CD4-positive, alpha-beta T cell (primary cell): ENCODE measurements at regions not wholly inside any gene's neighbourhood (a gene's known extent, or its start where the extent isn't known, plus 50 kb on each side); places are given as distances from the start of the nearest gene placed in this dataset.

ENCODE experiments used
- ATAC-seq: fragments of 200-7000 bp; cut with Tn5 transposase; one replicate; pipeline ENCODE4 v1.10.0; 2022; ENCODE audit warnings: mild to moderate bottlenecking; ENCODE audit not compliant: poor library complexity
- CTCF ChIA-PET: fragments of 350-600 bp; sonication (Branson Sonifier 250); formaldehyde crosslinking; loops from one replicate; lab custom pipeline; 2021; ENCODE audit warnings: antibody characterized with exemption, inconsistent platforms; lab: Charles Lee
- POLR2A ChIA-PET: fragments of 350-600 bp; sonication (Branson Sonifier 250); formaldehyde crosslinking; loops from one replicate; lab custom pipeline; 2021; ENCODE audit warnings: antibody characterized with exemption, inconsistent platforms; lab: Charles Lee
- DNase-seq, 14 experiments: peaks; one replicate each; pipeline ENCODE4 v3.0.0-alpha.2; 2013 to 2020; ENCODE audit warnings: mixed read lengths in 2 of 14
- H3K27ac ChIP-seq, 2 donors: one replicate each; pipeline versions ENCODE4 v1.5.1 to v1.7.0; 2013; ENCODE audit warnings: low read length in 2 of 2, low read depth in 1 of 2, mild to moderate bottlenecking in 1 of 2
- H3K27me3 ChIP-seq, 2 experiments: 1 replicate in 1 of 2; 2 replicates in 1 of 2; pipeline versions ENCODE4 v1.6.1 to v1.7.0; 2013; ENCODE audit warnings: low read length in 2 of 2, control low read depth in 1 of 2, mild to moderate bottlenecking in 1 of 2, moderate library complexity in 1 of 2; ENCODE audit not compliant: insufficient read depth in 2 of 2, control insufficient read depth in 1 of 2
- H3K36me3 ChIP-seq: one replicate; pipeline ENCODE4 v1.6.1; 2013; ENCODE audit warnings: low read length, control low read depth; ENCODE audit not compliant: insufficient read depth
- H3K4me1 ChIP-seq: one replicate; pipeline ENCODE4 v1.6.1; 2013; ENCODE audit warnings: low read length, control low read depth; ENCODE audit not compliant: insufficient read depth
- H3K4me3 ChIP-seq: one replicate; pipeline ENCODE4 v1.5.1; 2013; ENCODE audit warnings: mild to moderate bottlenecking, low read length, moderate library complexity
- H3K9me3 ChIP-seq, 2 experiments: 1 replicate in 1 of 2; 2 replicates in 1 of 2; pipeline versions ENCODE4 v1.6.1 to v1.7.0; 2013; ENCODE audit warnings: low read length in 2 of 2, mild to moderate bottlenecking in 2 of 2, control low read depth in 1 of 2, moderate library complexity in 1 of 2; ENCODE audit not compliant: control insufficient read depth in 1 of 2, insufficient read depth in 1 of 2
- H3K27ac Mint-ChIP-seq: one replicate; pipeline ENCODE4 v1.8.0; 2020; ENCODE audit warnings: mixed read lengths
- H3K27me3 Mint-ChIP-seq: one replicate; pipeline ENCODE4 v1.8.0; 2021; ENCODE audit warnings: mixed read lengths
- H3K36me3 Mint-ChIP-seq: one replicate; pipeline ENCODE4 v1.8.0; 2021; ENCODE audit warnings: low read depth, mixed read lengths
- H3K4me1 Mint-ChIP-seq: one replicate; pipeline ENCODE4 v1.8.0; 2021; ENCODE audit warnings: low read depth, mixed read lengths
- H3K4me3 Mint-ChIP-seq: one replicate; pipeline ENCODE4 v1.8.0; 2020; ENCODE audit warnings: mild to moderate bottlenecking, mixed read lengths
- H3K9me3 Mint-ChIP-seq: one replicate; pipeline ENCODE4 v1.8.0; 2020; ENCODE audit warnings: mixed read lengths
- CTCF ChIP-seq: fragments of 200-600 bp; IDR thresholded peaks from one replicate; pipeline ENCODE4 v1.8.0; 2022; ENCODE audit warnings: antibody characterized with exemption, mild to moderate bottlenecking
- intact Hi-C, 2 experiments: fragments of 100-400 bp; cut with DNase I in 1 of 2; cut with micrococcal nuclease in 1 of 2; formaldehyde crosslinking; loops; one replicate each; pipeline versions ENCODE4 v1.15.1 to v1.9.0; 2023 to 2025; cut with DNase I, micrococcal nuclease

GRCh38 chr13:87384099-87384498 lies 287.1 kb upstream of the SLITRK5 start:
- DNase-seq: no peak
- TF ChIP-seq CTCF: no peak
- Mint-ChIP-seq H3K27me3 (no peaks in the 10 kb centered on the region), H3K9me3 (peaks cover 3% of the 10 kb centered on the region), H3K4me3 (no peak overlapping the region), H3K36me3 (no peaks in the 10 kb centered on the region), H3K4me1 (no peaks in the 10 kb centered on the region), H3K27ac (no peak overlapping the region)
- ChIA-PET POLR2A (no interaction called here), CTCF (no interaction called here)
- Histone ChIP-seq H3K36me3 (no peaks in the 10 kb centered on the region), H3K4me1 (no peaks in the 10 kb centered on the region), H3K4me3 (no peak overlapping the region), H3K27me3 (no peaks in the 10 kb centered on the region), H3K27ac (no peak overlapping the region), H3K9me3 (peaks cover 0 to 11% of the 10 kb centered on the region in 2 experiments)
- intact Hi-C loops: no loop called here
- ATAC-seq: no peak

- Mint-ChIP-seq H3K27ac (no peak overlapping the region), H3K36me3 (no peaks in the 10 kb centered on the region), H3K4me3 (no peak overlapping the region), H3K27me3 (no peaks in the 10 kb centered on the region), H3K4me1 (no peaks in the 10 kb centered on the region), H3K9me3 (peaks cover 2% of the 10 kb centered on the region)
- Histone ChIP-seq H3K27me3 (no peaks in the 10 kb centered on the region), H3K36me3 (no peaks in the 10 kb centered on the region), H3K4me3 (no peak overlapping the region), H3K9me3 (no peaks in the 10 kb centered on the region), H3K4me1 (no peaks in the 10 kb centered on the region), H3K27ac (no peak overlapping the region)
- intact Hi-C loops: no loop called here
- POLR2A ChIA-PET: no interaction called here
- CTCF ChIA-PET: interaction anchor here (0.9 kb wide), 1 partner anchor 33 kb away, joined by 4 read pairs; no protein-coding TSS in a partner anchor
- ATAC-seq (no peak), DNase-seq (no peak)
- no peak for TF ChIP-seq CTCF
These were observed 277.8 kb upstream of the SLITRK5 start for GRCh38 chr13:87393358-87393757.

- no peak overlapping the region for H3K27ac Mint-ChIP-seq
- Histone ChIP-seq H3K27ac (no peak overlapping the region), H3K4me3 (no peak overlapping the region), H3K9me3 (peaks cover 0 to 4% of the 10 kb centered on the region in 2 experiments), H3K27me3 (no peaks in the 10 kb centered on the region), H3K4me1 (no peaks in the 10 kb centered on the region), H3K36me3 (no peaks in the 10 kb centered on the region)
- H3K9me3 Mint-ChIP-seq: no peaks in the 10 kb centered on the region
- no peak overlapping the region for H3K4me3 Mint-ChIP-seq
- DNase-seq: no peak
- TF ChIP-seq CTCF: no peak
- H3K36me3 Mint-ChIP-seq: no peaks in the 10 kb centered on the region
- intact Hi-C loops: no loop called here
- ChIA-PET CTCF (no interaction called here), POLR2A (no interaction called here)
- H3K4me1 Mint-ChIP-seq: no peaks in the 10 kb centered on the region
- no peaks in the 10 kb centered on the region for H3K27me3 Mint-ChIP-seq
- no peak for ATAC-seq
These were observed 273.1 kb upstream of the SLITRK5 start for GRCh38 chr13:87398047-87398446.
